Fibroblast of peridontal ligament (primary cell): ENCODE measurements at regions not wholly inside any gene's neighbourhood (a gene's known extent, or its start where the extent isn't known, plus 50 kb on each side); places are given as distances from the start of the nearest gene placed in this dataset.

ENCODE experiments used
- DNase-seq: peaks from one replicate; pipeline ENCODE4 v3.0.0-alpha.2; 2010; ENCODE audit errors: extremely low read depth

DNA sequence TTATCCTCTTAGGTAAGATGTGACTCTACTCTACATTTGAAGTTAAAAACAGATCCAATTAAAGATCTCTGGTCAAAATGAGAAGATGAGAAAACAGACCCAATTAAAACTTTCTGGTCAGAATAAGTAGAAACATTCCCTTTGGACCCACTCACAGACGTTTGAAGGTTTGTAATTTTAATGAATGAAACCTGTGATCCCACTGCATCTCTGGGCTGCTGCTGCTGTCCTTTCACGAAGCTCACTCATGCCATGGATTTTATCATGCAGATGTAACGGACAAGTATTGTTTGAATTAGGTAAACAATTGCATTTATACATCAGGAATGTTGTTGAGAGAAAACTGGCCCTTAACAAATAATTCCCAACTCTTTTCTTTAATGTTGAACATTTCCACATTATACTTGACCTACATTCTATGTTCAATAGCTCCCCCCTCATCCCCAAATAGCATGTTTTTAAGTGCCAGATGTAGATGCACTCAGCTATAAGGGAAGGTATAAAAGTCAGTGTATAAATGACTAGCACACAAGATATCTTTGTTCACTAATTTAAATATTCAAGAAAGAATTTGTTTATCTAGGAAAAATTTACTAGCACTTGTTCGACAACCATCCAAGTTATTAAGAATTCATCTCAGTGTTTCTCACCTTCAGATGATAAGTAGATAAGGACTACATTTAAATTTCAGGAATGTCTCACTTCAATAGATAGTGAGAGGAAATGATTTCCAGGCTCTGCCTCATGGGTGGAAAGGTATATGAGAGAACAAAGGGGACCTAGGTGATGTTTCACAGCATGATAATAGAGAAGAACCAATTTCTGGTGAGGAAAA, 202.3 kb upstream of the LMNTD1 start:
- no peak for DNase-seq

DNA sequence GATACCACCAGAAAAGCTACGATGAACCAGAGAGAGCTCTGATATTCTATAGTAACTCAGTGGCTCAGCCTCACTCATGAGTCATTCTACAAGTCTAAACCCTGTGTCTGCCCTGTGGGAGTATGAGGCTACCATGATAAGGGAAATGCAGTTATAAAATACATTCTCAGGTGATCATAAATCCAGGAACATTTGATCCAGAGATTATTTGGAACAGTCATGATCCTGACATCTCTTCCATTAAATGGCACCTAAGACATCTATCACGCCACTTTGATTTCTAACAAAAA, 202.6 kb upstream of the RASSF8 start:
- no peak for DNase-seq

DNA sequence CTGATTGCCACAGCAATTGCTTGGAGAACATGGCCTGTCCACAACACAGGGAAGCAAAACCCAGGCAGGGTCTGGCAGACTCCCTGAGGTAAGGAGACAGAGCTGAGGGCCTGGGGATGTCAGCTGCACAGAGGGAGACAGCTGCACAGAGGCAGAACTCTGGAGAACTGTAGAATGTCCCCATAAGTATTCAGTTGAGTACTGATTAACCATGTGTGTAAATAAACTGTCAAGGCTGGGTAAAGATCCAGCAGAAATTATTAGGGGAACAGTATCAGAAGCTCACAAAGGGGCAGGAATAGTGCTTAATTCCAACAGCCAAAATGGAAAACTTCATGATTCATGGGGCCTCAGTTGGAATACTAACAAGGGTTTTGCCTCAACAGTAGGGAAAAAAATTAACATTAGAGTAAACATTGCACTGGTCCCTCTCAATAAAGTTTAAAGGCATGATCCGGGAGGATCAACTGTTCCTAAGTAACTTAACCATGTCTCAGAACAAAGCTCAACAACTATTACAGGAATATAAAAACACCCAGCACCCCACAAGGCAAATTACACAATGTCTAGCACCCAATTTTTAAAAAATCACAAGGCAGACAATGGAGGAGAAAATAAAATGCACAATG, 201.3 kb upstream of the RASSF8 start:
- DNase-seq, result no peak

DNA sequence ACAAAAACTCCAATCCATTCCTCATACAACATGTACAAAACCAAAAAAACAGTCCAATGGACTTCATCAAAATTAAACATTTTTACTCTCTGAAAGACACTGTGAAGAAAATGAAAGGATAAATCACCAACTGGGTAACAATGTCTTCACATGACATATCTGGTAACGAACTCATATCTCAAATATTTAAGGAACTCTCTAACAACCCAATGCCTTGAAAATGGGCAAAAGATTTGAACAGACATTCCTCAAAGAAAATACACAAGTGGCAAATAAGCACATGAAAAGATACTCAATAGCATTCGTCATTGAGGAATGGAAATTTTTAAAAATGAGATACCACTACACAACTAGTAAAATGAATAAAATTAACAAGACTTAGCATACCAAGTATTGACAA, 198.7 kb upstream of the RASSF8 start:
- DNase-seq, result peak; percentile 67

DNA sequence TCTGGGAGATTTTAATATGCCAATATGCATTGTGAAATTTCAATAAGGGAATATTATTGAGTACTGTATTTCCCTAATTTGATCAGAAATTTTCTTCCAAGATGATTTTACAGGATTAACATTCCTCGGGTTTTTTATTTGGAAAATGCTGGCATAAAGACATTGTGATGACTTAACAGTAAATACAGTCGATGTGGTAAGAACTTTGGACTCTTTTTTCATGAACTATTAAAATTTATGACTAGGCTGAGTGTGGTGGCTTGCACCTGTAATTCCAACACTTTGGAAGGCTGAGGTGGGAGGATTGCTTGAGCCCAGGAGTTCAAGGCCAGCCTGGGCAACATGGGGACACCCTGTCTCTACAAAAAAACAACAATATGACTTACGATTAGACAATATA, 197.1 kb upstream of the RASSF8 start:
- no peak for DNase-seq

DNA sequence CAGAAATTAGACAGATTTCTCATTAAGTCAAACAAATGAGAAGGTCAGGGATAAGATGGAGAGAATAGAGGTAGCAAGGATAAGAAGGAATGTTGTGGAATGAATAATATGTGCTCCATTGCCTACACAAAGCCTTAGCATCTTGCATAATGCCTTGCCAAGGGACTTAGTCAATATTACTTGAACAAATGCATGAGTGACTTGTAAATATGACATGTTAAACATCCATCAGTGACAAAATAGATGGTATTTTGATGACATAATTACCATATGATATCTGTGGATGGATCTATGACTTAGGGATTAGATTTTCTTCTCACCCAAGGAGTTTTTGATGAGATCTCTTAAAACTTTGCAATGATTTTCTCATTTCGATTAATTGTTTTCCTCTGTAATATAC, 194.1 kb upstream of the RASSF8 start:
- no peak for DNase-seq

DNA sequence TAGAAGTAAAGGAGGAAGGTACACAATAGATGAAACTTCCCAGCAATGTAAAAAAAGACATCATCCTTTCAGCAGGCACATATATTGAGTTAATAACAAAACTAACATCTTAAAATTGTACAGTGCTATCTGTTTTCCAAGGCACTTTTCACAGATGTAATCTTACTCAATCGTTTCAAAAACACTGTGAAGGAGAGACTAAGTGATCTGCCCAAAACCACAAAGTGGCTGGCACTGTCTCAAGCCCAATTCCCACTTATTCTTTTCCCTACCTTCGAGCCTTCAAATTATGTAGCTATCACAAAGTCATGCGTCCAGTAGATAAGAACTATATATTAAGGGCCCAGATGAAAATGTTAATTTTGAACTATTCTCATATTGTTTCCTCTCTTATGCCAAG, 193.6 kb upstream of the RASSF8 start:
- DNase-seq, result peak; percentile 73

DNA sequence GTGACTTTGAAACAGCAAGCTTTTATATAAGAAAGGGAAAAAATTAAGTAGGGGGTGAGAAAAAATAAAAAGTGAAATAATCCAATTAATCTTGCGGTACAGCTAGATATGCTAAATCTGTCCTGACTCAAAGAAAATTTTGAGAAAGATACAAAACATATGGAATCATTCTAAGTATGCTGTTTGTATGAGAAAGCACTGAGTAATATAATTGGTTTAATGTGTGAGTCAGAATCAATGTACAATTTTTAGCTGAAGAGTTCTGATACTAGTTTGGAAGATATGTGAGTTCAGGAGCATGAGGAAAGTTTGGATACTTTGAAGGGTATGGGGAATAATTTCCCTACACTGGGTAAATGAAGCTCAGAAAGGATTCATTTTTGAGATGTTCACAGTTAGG, 190.9 kb upstream of the RASSF8 start:
- peak; percentile 89 for DNase-seq

DNA sequence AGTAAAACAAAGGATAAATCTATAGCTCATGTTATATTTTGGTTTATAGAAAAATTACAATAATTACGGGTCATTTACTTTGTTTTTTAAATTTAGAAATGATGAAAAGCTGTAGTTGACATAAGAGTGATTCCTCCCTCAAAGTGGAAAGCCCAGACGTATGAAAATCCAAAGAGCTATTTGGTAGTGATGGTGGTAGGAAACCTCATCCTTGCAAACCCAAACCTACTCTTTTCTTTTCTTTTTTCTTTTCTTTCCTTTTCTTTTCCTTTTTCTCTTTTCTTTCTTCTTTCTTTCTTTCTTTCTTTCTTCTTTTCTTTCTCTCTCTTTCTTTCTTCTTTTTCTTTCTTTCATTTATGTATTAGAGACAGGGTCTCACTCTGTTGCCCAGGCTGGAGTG, 190.3 kb upstream of the RASSF8 start:
- DNase-seq, result no peak

DNA sequence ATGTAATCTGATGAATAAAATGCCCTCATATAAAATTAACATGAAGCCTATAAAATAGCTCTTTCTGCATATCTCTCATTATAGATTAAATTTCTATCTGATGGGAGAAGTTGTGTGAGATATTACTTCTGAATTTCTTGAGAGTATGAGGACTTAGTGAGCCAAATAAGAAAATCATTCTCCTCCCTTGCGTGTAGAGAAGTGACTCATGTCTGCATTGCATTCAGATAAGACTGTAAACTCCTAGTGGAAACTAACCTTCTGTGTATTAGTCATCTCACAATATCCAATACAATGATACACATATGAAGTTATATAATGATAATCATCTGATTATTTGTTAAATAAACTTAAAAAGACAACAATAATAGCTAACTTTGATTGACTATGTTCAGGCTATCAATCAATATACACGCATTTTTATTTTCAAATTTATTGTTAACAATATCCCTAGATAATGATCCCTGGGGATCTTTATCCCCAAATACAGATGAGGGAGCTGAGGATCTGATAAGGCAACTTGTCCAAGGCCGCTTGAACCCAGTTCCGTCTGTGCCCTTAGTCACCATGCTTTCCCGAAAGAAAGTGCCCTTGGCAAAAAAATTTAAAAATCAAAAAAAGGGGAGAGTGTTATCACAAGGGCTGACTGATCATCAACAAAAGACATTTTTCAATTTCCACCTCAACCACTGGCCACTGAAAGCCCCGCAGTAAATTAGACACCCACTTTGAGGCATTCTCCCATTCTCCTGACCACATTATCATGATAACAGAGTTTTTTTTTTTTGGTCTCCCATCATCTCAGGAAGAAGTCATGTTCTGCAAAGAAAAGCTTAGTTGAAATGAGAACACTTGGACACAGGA, 189.2 kb upstream of the RASSF8 start:
- peak; percentile 91 for DNase-seq

DNA sequence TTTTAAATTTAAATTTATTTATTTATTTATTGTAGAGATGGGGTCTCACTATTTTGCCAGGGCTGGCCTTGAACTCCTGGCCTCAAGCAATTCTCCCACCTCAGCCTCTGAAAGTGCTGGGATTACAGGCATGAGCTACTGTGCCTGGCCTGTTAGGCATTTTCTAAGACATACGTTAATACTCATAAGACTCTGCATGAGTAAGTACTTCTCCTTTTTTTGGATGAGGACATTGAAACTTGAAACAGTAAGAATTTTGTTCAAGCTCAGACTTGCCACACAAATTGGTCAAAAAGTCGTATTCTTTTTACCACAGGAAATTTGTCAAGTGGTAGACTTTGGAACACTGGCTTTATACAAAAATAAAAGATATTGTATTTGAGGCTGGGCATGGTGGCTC, 187.4 kb upstream of the RASSF8 start:
- peak; percentile 78 for DNase-seq

DNA sequence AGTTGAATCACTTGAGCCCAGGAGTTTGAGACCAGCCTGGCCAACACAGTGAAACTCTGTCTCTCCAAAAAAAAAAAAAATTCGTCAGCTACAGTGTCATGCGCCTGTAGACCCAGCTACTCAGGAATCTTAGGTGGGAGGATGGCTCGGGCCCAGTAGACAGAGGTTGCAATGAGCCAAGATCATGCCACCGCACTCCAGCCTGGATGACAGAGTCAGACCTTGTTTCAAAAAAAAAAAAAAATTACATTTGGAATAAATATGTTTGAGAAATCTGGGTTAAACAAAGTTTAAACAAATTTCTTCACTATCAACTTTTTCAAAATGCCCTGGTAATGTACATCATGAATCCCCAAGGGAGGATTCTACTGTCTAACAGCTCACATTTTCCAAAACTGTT, 187.0 kb upstream of the RASSF8 start:
- DNase-seq, result no peak

DNA sequence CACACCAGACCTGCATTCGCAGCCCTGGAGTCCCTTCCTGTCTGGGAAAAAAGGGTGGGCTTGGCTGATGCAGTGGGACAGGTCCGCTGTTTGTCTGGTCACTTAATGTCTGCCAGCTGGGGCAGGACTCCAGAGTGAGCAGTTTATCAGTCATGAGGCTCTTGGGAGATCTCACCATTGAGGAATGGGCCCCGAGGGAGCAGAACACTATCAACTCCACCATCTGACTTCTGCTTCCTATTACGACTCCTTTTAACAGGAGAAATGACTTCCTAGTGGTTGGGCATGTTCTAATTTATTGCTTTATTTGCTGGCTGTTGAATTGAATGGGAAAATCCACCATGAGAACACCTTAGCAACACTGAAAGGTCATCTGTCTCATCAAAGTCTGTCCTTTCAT, 182.5 kb upstream of the RASSF8 start:
- DNase-seq, result peak; percentile 42

DNA sequence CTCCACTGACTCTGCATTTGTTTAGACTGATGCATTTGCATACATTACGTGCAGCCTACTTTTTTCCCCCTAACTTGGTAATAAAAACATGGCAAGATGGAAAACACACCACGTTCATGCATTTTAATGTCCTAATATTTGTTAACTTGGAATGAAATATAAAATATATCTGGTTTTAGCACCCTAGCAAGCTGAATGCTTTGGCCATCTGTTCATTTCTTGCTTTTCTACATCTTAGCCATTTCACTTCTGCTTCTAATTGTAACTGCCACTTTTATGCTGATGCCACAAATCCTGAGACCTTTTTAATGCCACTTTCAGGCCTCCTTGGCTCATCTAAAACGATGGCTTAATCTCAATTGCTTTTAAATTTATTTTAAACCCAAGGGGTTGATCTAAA, 177.7 kb upstream of the RASSF8 start:
- DNase-seq, result no peak

DNA sequence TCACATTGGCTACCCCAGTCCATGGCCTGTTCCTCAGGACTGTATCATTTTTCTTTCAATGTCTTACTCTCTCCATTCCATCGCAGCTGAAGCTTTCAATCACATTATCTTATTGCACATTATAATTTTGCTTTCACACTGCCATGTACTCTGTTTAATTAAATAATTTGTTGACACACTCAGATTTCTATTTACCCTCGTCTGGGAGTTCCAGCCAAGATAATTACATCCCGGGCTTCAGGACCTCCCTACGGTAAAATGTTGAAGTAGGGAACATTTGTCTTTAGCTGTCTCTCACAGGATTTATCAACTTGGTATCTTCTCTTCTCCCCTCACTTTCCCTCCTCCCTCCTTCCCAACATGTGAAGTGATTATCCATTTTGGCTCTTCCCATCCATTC, 177.2 kb upstream of the RASSF8 start:
- no peak for DNase-seq

DNA sequence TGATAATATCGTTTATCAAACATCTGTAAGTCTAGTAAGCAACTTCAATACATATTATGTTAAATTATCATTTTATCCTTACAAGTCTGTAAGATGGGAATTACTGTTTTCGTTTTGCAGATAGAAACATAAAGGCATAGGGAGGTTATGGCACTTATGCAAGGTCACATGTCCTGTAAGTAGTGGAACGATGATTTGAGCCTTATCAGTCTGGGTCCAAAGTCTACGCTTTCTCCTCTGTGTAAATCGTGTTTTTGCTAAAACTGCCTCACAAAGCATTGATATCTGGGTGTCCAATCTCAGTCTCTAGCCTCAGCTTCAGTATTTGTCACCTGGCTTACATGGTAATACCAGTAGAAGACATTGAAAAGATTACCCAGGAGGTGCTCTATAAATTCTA, 174.9 kb upstream of the RASSF8 start:
- no peak for DNase-seq

DNA sequence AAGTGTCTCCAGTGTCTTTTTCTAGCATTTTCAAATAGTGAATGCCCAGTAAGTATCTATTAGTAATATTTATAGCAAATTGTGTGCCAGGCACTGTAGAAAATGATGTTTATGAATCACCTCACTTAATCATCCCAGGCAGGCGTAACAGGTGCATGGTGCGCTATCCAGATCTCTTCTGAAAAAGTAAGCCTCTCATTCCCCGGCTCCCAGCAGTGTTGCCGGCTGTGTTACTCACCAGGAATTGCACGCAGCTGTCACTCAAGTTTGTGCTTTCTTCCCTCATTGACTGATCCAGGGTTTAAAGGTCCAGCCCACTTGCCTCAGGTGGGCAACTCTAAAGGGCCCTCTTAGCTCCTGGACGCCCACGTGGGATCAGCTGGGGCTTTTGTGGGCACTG, 173.8 kb upstream of the RASSF8 start:
- DNase-seq, result no peak

DNA sequence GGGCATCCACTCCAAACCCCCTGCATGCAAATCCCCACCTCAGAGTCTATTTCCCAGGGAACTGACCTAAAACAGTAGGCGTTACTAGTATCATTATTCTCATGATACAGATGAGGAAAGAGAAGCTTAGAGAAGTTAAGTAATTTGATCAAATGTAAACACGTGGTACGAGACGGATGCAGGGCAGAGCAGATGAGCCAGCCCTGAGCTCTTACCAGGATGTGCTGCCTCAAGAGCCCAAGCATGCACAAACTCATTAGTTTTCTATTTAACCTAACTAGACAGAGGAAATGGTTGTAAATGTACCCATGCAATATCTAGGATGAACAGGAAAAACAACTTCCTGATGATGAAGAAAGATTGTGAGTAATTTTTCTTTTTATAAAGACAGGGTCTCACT, 173.3 kb upstream of the RASSF8 start:
- no peak for DNase-seq

DNA sequence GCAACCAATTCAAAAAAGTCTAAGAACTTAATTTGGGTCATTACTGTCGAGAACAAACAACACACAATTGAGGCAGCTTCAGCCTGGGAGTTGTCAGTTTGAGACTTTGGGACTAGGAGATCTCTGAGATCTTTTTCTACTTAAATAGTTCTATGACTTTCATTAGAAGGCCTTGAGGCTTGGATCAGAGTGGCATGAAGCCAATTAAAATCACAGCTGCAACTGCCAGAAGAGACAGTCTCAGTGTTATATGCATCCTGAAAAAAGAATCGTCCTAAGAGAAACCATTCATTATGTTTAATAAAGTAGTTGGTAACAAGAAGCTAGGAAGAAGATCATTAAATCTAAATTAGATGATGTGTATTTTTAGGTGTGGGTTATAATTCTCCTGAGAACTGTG, 170.8 kb upstream of the RASSF8 start:
- DNase-seq, result no peak

DNA sequence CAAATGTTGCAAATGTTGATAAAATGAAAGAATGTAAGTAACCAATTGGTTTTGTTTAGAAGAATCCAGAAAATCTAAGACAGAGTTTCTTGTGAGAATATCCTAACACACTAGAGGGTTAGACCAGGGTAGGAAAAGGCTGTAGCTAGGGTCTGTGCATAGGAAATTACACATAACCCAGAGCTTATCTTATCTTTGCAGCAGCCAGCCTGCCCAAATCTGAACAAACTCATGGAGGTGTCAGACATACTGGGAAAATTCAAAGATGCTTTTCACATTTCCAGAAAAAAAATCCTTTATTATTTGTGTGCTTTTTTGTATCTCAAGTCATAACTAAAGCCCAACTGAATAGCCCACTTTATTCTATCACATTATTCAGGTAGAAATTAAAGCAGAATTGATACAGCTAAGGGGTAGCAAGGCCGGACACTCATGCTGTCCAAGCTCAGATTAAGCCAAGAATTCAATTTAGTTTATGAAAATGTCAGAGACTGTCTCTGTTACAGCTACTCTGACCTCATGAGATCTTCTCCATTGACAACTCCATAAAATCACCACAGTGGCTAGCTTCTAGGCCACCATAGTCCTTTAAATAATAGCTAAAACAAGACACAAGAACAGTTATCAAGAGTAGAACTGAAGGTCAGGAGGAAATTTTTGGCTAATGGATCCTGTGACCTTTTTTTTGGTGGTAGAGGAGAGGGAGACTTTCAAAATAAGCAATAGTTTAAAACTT, 169.6 kb upstream of the RASSF8 start:
- no peak for DNase-seq

DNA sequence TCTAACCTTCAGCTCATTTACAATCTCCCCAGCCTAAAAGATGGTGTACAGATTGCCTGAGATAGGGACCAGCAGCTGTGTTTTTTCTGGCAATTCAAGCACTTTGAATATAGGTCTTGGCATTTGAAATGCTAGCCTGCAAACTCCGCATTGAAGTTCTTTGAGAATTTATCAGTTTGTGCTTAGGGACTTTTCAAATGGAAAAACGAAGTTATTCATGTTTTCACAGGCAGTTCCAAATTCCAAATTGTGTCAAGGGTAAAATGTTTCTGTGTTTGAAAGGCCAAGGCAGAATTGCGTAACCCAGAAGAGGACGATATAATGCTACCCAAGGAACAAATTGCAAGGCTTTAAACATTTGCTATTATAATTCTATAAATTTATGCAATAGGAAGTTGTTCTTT, 168.9 kb upstream of the RASSF8 start:
- DNase-seq, result peak; percentile 87

DNA sequence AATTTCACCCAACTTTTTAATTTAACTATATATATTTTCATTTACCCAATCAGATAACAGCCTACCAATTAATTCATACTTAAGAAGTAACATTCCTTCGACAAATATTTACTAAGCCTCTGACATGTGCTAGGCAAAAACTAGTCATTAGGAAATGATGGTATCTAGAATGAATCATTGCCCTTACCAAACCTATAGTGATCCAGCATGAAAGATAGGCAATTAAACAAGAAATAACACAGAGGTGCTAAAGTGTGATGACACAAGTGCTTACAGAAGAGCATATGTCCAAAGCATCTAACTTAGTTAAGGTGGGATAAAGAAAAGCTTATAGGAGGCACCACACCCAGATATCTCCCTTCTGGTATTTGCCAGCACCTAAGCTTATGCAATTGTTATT, 166.5 kb upstream of the RASSF8 start:
- DNase-seq, result no peak
